SU-DHL-6 (cell line): ENCODE measurements at regions not wholly inside any gene's neighbourhood (a gene's known extent, or its start where the extent isn't known, plus 50 kb on each side); places are given as distances from the start of the nearest gene placed in this dataset.

Source experiments
- H2AFZ ChIP-seq: fragments of 200-600 bp; sonication (generic); 2 replicates; pipeline ENCODE4 v1.6.1; 2014; ENCODE audit warnings: low read depth, mild to moderate bottlenecking, moderate library complexity, mixed read lengths, antibody characterized with exemption, low read length; ENCODE audit not compliant: severe bottlenecking
- H3F3A ChIP-seq: fragments of 200-600 bp; shearing (Covaris generic); 2 replicates; pipeline ENCODE4 v1.6.0; 2016; ENCODE audit warnings: antibody characterized with exemption, mild to moderate bottlenecking; ENCODE audit not compliant: insufficient read depth
- H3K27ac ChIP-seq: fragments of 200-600 bp; sonication (generic); 2 replicates; pipeline ENCODE4 v1.5.1; 2016; ENCODE audit warnings: low read depth, mild to moderate bottlenecking, low read length, moderate library complexity, mixed read lengths
- H3K27me3 ChIP-seq: fragments of 200-600 bp; sonication (generic), shearing (Covaris generic); 2 replicates; pipeline ENCODE4 v1.6.0; 2014; ENCODE audit warnings: mild to moderate bottlenecking, low read length
- H3K36me3 ChIP-seq: fragments of 200-600 bp; sonication (generic); 2 replicates; pipeline ENCODE4 v1.6.1; 2014; ENCODE audit warnings: mild to moderate bottlenecking, low read length, mixed read lengths
- H3K4me2 ChIP-seq: fragments of 300-600, 200-600 bp; shearing (Covaris generic), sonication (generic); 2 replicates; pipeline ENCODE4 v1.6.0; 2014; ENCODE audit warnings: low read length, low read depth, mild to moderate bottlenecking; ENCODE audit not compliant: poor library complexity, severe bottlenecking
- H3K4me3 ChIP-seq: fragments of 200-600 bp; sonication (generic); 2 replicates; pipeline ENCODE4 v1.5.1; 2014; ENCODE audit warnings: antibody characterized with exemption, low read length, mild to moderate bottlenecking, mixed read lengths; ENCODE audit not compliant: insufficient read depth, poor library complexity, severe bottlenecking
- H3K79me2 ChIP-seq: fragments of 200-600 bp; sonication (generic); 2 replicates; pipeline ENCODE4 v1.6.1; 2014; ENCODE audit warnings: mild to moderate bottlenecking, low read length, moderate library complexity; ENCODE audit not compliant: insufficient read depth
- H3K9ac ChIP-seq: fragments of 200-600 bp; sonication (generic); 2 replicates; pipeline ENCODE4 v1.7.0; 2014; ENCODE audit warnings: mild to moderate bottlenecking, low read length
- H3K9me2 ChIP-seq: fragments of 200-600 bp; sonication (generic); replicated peaks from 2 replicates; pipeline ENCODE4 v1.6.1; 2014; ENCODE audit warnings: low read length; ENCODE audit not compliant: insufficient read depth
- H3K9me3 ChIP-seq: fragments of 200-600 bp; sonication (generic); 2 replicates; pipeline ENCODE4 v1.6.1; 2014; ENCODE audit warnings: low read length, mixed read lengths; ENCODE audit not compliant: insufficient read depth
- H4K20me1 ChIP-seq: fragments of 200-600 bp; sonication (generic); 2 replicates; pipeline ENCODE4 v1.6.1; 2014; ENCODE audit warnings: low read depth, mild to moderate bottlenecking, antibody characterized with exemption, low read length, moderate library complexity, mixed read lengths
- CTCF ChIP-seq: fragments of 200-600 bp; sonication (generic); IDR thresholded peaks from one replicate; pipeline ENCODE4 v1.5.1; 2017; ENCODE audit warnings: antibody characterized with exemption, mild to moderate bottlenecking, low read length, moderate library complexity; ENCODE audit not compliant: insufficient read depth, poor library complexity, severe bottlenecking
- EZH2phosphoT487 ChIP-seq: fragments of 200-600 bp; sonication (generic), shearing (Covaris generic); conservative IDR thresholded peaks from 2 replicates; pipeline ENCODE4 v1.6.1; 2018; ENCODE audit warnings: mild to moderate bottlenecking, antibody characterized with exemption, low read length, moderate library complexity, mixed read lengths

- Histone ChIP-seq H4K20me1 (no peaks in the 10 kb centered on the region), H3K9me3 (no peaks in the 10 kb centered on the region), H2AFZ (no peak overlapping the region), H3K9ac (no peak overlapping the region), H3K4me2 (no peak overlapping the region), H3K79me2 (no peaks in the 10 kb centered on the region), H3K9me2 (no peaks in the 10 kb centered on the region), H3K27me3 (no peaks in the 10 kb centered on the region), H3K36me3 (no peaks in the 10 kb centered on the region), H3F3A (no peaks in the 10 kb centered on the region), H3K27ac (no peak overlapping the region), H3K4me3 (no peak overlapping the region)
- TF ChIP-seq CTCF (no peak), EZH2phosphoT487 (no peak)
Measured at GRCh38 chr5:154573011-154573410, 95.0 kb upstream of the HAND1 start.

- no peaks in the 10 kb centered on the region for H3K79me2 ChIP-seq
Measured at GRCh38 chr5:154571325-154572035, 93.5 kb upstream of the HAND1 start.

GRCh38 chr5:154570572-154571324, 92.7 kb upstream of the HAND1 start:
- no peak overlapping the region for H3K9ac ChIP-seq
- TF ChIP-seq CTCF (no peak), EZH2phosphoT487 (no peak)
- H3F3A ChIP-seq, result no peaks in the 10 kb centered on the region
- H3K27me3 ChIP-seq, result no peaks in the 10 kb centered on the region
- no peak overlapping the region for H3K4me3 ChIP-seq
- H4K20me1 ChIP-seq, result no peaks in the 10 kb centered on the region
- H3K4me2 ChIP-seq, result no peak overlapping the region
- H3K27ac ChIP-seq, result no peak overlapping the region
- no peaks in the 10 kb centered on the region for H3K9me2 ChIP-seq
- H3K9me3 ChIP-seq, result no peaks in the 10 kb centered on the region
- H3K36me3 ChIP-seq, result no peaks in the 10 kb centered on the region
- H3K79me2 ChIP-seq, result no peaks in the 10 kb centered on the region
- H2AFZ ChIP-seq, result no peak overlapping the region

More at GRCh38 chr5:154571325-154572035, 93.5 kb upstream of the HAND1 start:
- no peaks in the 10 kb centered on the region for H3K9me3 ChIP-seq
- H3K9ac ChIP-seq, result no peak overlapping the region
- H3K9me2 ChIP-seq, result no peaks in the 10 kb centered on the region
- H3F3A ChIP-seq, result no peaks in the 10 kb centered on the region
- no peaks in the 10 kb centered on the region for H4K20me1 ChIP-seq
- no peak for TF ChIP-seq CTCF
- no peak for TF ChIP-seq EZH2phosphoT487
- H3K4me2 ChIP-seq, result no peak overlapping the region
- no peaks in the 10 kb centered on the region for H3K27me3 ChIP-seq
- H2AFZ ChIP-seq, result no peak overlapping the region
- no peaks in the 10 kb centered on the region for H3K36me3 ChIP-seq
- no peak overlapping the region for H3K4me3 ChIP-seq
- H3K27ac ChIP-seq, result no peak overlapping the region
